HG03108 (cell line): ENCODE measurements at regions not wholly inside any gene's neighbourhood (a gene's known extent, or its start where the extent isn't known, plus 50 kb on each side); places are given as distances from the start of the nearest gene placed in this dataset.

ENCODE experiments used
- ATAC-seq: cut with Tn5 transposase; IDR thresholded peaks from one replicate; pipeline ENCODE4 v1.9.1; 2021; ENCODE audit warnings: moderate library complexity; ENCODE audit not compliant: unreplicated experiment

- ATAC-seq = no peak
Measured at GRCh38 chr2:235287375-235287733, 206.5 kb upstream of the AGAP1 start.

DNA sequence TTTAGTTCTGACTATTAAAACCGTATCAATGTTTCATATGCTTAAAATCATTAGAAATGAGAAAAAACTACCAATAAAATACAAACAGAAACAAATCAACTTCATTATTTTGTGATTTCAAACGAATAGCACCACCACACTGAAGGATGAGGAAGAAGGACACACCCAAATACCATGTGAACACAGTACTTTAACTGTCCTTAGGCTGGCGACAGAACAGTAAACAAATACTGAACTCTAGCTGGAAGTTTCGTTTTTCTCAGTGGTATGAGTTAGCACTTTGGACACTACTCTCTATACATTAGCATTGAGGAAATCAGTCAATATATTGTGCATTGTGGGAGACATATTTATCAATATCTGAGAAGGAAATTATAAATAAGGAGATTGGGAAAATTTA, 202.4 kb upstream of the AGAP1 start:
- ATAC-seq = no peak

DNA sequence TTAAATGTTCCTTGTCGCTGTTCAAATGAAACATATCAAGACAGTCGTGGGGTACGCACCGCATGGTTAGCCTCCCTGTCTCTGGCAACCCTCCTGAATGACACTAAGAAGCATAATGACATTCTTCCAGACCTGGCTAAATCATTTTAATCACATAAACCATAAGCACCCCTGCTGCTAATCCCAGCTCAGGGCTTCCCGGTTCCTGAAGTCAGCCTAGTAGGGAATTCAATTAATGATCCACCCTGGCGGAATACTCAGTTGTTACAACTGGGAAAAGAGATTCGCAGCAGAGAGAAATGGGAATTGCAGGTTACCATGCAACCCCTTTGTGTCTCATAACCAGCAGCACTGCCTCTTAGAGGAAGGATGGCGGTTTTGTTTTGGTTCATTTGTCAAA, 200.8 kb upstream of the AGAP1 start:
- ATAC-seq = no peak

DNA sequence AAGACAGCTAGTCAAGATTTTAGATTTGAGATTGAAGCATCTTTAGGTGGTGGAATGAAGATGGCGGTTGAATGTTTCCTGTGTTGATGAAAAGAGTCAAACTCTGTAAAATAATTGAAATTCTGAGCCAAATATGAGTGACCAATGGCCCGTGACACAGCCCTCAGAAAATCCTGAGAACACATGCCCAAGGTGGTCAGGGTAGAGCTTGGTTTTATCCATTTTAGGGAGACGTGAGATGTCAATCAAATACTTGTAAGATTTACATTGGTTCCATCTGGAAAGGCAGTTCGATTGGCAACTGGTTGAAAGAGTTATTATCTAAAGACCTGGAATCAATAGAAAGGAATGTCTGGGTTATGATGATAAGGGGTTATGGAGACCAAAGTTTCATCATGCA, 198.0 kb upstream of the AGAP1 start:
- ATAC-seq = no peak

GRCh38 chr2:235300368-235301201, 193.3 kb upstream of the AGAP1 start:
- no peak for ATAC-seq

DNA sequence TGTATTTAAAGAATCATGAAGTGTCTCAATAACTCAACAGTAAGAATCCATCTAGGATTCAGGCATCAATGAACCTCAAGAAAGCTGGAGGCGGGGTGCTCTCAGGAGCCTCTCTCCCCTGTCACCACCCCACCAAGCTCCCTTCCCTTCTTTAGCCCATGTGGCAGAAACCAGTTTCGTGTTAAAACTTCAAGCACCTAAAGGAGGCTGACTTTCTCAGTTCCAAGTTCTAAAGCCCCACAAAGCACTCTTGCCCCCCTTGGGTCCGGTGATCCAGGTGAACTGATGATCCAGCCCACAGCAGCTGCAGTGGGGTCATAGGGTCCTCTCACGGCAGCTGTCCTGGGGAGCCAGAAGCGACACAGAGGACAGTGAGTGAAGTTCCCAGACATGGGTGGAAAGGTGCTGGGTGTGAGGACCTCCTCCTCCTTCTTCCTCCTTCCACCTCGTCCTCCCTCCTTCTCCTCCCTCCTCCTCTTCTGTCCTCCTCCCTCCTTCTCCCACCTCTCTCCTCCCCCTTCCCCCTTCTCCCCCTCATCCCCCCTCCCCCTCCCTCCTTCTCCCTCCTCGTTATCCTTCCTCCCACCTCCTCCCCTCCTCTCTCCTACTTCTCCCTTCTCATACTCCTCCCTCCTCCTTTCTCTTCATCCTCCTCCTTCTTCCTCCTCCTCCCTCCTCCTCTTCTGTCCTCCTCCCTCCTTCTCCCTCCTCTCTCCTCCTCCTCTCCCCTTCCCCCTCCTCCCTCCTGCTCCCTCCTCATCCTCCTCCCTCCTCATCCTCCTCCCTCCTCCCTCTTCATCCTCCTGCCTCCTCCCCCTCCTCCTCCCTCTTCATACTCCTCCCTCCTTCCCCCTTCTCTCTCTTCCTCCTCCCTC, 192.4 kb upstream of the AGAP1 start:
- no peak for ATAC-seq

- ATAC-seq = no peak
Measured at GRCh38 chr2:235302263-235302662, 191.6 kb upstream of the AGAP1 start.

- ATAC-seq = no peak
Measured at GRCh38 chr2:235303499-235304291, 190.1 kb upstream of the AGAP1 start.

DNA sequence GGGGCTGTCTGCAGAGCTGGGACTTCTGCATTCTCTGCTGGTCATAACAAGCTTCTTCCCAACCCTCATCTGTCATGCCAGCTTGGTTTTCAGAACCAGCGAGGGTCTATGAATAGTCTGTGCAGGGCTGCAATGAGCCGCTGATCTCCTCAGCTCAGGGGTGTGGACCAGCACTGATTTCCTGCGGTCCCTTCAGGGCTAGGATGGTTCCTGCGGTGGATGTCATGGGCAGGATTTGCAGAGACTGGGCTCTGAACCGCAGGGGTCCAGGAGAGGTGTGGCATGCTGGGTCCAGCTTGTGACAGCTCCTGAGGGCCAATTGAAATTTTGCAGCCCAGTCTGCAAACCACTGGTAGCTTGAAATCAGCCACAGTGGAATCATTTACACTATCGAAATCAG, 188.2 kb upstream of the AGAP1 start:
- no peak for ATAC-seq

DNA sequence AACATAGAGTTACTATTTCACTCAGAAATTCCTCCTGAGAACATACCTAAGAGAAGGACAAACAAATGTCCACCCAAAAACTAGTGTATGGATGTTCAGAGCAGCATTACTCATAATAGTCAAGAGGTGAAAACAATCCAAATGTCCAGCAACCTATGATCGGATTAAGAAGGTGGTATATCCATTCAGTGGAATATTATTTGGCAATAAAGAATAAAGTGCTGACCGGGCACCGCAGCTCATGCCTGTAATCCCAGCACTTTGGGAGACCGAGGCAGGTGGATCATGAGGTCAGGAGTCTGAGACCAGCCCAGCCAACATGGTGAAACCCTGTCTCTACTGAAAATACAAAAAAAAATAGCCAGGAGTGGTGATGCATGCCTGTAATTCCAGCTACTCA, 182.8 kb upstream of the AGAP1 start:
- no peak for ATAC-seq

DNA sequence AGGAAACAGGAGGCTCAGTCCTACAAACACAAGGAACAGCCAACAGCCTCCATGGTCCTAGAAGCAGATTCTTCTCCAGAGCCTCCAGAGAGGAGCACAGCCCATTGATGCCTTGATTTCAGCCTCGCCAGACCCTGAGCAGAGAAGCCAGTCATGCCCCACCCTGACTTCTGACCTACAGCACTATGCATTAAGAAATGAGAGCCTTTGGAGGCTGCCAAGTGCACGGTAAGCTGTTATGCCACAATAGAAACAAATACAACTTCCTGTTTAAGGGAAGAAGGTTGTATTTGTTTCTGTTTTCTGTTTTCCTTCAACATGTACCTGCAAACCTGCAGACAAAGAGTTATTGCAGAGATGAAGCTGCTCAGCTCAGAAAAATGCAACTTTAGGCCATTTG, 181.3 kb upstream of the AGAP1 start:
- no peak for ATAC-seq

DNA sequence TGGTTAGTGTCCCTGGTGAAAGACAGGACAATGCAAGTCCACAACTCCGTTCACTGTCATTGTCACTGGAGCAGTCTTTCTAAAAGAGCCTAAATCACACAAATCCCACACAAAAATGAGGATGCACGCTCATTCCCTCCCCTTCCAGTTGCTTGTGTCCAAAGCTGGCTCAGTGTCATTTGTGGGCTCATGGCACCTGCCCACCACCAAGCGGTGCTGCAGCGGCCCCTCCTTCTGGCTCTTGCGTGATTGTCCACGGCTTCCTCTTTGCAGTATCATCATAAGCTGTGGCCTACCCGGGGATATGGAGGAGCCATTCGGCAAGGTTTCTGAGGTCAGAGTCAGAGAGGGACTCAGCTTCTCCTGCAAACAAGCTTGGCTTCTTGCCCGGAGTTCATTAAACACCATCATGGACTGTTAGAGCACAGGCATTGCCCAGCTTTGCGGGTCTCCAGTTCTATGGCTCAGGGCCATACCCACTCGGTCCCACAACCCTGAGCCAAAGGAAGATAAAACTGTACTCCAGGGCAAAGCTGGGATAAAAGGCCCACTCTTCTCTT, 179.4 kb upstream of the AGAP1 start:
- no peak for ATAC-seq

DNA sequence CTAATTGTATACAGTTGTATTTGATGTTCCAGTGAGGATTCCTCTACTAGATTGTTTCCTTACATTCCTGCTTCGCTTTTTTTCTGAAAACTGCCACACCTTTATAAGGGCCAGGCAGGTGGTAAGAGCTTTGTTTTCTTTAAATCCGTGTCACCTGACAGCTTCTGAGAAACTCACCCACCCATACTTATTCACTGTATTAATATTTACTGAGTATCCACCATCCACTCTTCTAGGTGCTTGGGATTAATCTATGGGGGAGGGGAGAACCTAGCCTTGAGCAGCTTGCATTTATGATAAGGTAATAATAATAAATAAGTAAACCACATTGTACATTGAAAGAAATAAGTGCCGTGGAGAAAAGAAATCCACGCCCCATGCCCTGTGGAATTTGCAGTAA, 174.7 kb upstream of the AGAP1 start:
- no peak for ATAC-seq

DNA sequence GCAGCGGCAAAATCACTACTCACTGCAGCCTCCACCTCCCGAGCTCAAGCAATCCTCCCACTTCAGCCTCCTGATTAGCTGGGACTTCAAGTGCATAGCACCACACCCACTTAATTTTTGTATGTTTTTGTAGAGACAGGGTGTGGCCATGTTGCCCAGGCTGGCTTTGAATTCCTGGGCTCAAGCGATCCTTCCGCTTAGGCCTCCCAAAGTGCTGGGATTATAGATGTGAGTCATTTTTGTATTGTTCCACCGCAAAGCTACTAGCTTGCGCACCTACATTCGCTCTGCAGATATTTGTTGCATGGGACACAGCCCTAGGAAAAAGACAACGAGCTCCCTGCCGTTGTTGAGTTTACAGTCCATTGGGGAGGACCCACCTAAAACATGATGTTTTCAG, 173.5 kb upstream of the AGAP1 start:
- no peak for ATAC-seq

DNA sequence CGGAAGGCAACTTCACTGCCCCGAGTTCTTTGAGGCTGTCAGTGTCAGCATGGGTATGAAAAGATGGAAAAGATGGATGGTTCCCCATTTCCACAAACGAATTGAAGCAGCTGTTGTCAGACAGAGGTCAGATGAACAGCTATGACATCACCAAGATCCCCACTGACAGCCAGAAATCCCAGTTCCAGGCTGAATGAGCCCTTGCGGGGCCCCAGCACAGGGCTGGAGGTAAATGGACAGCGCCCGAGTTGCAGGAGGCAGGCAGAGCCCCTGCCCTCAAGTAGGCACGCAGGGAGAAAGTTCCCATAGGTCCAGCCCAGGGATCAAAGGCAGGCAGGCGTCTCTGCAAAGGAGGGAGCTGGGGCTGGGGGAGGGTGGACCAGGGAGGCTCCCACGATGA, 169.5 kb upstream of the AGAP1 start:
- no peak for ATAC-seq

- ATAC-seq = no peak
Measured at GRCh38 chr2:235325151-235325550, 168.7 kb upstream of the AGAP1 start.

DNA sequence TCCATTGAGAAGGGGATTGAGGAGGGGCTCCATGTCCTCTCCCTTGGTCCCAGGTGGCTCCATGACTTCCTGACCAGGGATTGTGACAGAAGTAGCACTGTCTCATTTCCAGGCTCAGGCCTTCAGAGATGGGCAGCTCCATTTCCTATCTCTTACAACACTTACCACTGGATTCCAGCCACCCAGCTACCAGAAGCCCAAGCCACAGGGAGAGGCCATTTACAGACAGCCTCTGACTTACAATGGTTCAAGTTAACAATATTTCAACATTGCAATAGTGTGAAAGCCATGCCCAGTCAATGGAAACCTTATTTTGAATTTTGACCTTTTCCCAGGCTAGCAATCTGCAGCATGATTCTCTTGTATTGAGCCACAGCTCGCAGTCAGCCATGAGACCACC, 164.9 kb upstream of the AGAP1 start:
- ATAC-seq = no peak

- ATAC-seq = no peak
Measured at GRCh38 chr2:235330775-235331451, 162.9 kb upstream of the AGAP1 start.

- ATAC-seq = no peak
Measured at GRCh38 chr2:235332240-235332890, 161.5 kb upstream of the AGAP1 start.

DNA sequence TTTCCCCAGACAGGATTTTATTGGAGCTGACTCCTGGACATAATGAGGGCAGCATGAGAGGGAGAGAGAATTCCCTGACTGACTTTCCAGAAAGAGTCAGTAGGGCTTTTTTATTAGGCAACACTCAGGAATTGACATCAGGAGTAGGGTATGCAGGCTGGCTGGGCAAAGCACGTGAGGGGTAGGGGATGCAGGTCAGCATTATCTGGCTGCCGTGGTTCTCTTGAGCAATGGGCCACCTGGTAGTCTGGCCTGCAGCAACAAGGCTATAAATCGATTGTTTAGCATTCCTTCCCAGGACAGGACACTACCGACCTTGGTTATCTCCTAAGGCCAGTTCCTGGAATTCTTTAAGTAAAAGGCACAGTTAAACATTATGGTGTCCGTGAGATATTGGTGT, 160.8 kb upstream of the AGAP1 start:
- no peak for ATAC-seq
